ENCODE measurements at regions not wholly inside any gene's neighbourhood (a gene's known extent, or its start where the extent isn't known, plus 50 kb on each side); places are given as distances from the start of the nearest gene placed in this dataset.

DNA sequence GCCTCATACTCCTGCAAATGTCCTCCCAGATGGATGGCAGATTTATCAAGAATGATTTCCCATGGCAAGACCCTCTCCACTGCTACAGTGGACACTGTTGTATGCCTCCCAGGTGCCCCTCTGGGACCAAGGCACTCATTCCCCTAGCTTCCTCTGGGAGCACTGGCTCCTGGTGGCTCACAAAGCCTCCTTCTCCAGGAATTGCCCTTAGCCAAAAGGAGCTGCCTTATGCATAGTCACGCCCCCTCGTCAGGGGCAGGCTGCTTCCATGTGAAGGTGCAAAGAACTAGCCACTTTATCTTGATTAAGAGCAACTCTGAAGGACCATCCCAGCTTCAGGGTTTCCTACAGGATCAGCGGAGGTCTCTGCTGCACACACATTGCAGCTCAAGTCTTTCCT lies 358.1 kb downstream of the CDK5RAP2 start:
- no peak for DNase-seq (ENCODE audit: extremely low read depth in 1 of 2, low read depth in 1 of 2)

GRCh38 chr9:120214332-120214731 lies 365.6 kb downstream of the CDK5RAP2 start:
- DNase-seq (ENCODE audit: extremely low read depth in 1 of 2, low read depth in 1 of 2), result no peak

- DNase-seq (ENCODE audit: extremely low read depth in 1 of 2, low read depth in 1 of 2), result no peak
These were observed 367.1 kb downstream of the CDK5RAP2 start for GRCh38 chr9:120212853-120213200.

- no peak for DNase-seq (ENCODE audit: extremely low read depth in 1 of 2, low read depth in 1 of 2)
These were observed 367.7 kb downstream of the CDK5RAP2 start for GRCh38 chr9:120212153-120212852.

- no peak for DNase-seq (ENCODE audit: extremely low read depth in 1 of 2, low read depth in 1 of 2)
These were observed 369.7 kb downstream of the CDK5RAP2 start for GRCh38 chr9:120210274-120210673.

DNA sequence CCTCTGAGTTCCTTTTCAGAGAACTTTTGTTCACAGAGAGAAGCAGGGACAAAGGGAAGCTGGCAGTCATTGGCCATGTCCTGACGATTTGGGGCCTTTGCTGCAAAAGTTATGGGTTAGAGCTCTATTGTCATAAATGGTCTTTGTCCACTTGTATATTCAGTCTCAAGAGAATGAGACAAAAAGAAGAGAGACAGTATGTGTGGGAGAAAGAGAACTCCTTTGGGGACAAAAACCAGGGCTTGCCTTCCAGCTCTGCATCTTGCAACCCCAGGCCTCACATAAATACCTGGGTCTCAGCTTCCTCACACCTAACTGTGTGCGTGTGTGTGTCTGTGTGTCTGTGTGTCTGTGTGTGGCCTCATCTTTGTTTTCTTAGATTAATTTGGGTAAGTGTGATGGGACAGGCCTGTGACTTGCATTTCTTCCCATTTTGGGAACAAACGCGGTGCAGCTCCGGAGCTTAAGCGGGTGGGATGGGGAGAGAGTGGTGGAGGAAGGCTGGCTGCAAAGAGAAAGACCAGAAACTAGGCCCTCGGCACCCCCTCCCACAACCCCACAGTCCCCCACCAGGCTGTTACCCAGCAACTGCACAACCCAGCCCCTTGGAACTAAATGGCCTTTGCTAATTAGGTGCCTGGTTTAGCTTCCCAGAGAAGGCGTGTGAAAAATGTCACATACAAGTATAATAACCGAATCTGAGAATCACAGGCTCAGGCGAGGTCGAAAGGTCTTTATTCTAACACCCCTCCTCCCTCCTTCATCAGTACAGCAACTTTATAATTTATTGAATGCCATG lies 376.9 kb downstream of the CDK5RAP2 start:
- no peak for DNase-seq (ENCODE audit: extremely low read depth in 1 of 2, low read depth in 1 of 2)

- DNase-seq (ENCODE audit: extremely low read depth in 1 of 2, low read depth in 1 of 2), result no peak
These were observed 381.9 kb downstream of the CDK5RAP2 start for GRCh38 chr9:120198027-120198426.

GRCh38 chr9:120197605-120198004 lies 382.4 kb downstream of the CDK5RAP2 start:
- DNase-seq (ENCODE audit: extremely low read depth in 1 of 2, low read depth in 1 of 2), result no peak

DNA sequence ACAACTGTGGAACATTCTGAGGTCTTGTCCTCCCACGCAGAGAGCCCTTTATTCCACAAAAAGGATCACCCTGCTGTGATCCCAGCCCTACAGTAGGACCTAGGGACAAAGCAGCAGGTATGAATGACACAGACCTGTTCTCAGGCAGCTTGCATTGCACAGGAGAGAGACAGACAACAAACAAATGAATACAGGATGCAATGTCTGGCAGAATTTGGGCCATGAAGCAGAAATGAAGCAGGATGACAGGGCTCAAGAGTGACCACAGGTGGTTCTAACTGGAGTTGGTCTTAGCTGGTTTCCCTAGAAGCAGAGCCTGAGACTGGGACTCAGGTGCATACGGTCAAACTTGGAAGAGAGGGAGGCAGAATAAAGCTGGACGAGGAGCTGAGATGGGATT lies 388.8 kb downstream of the CDK5RAP2 start:
- no peak for DNase-seq (ENCODE audit: extremely low read depth in 1 of 2, low read depth in 1 of 2)

DNA sequence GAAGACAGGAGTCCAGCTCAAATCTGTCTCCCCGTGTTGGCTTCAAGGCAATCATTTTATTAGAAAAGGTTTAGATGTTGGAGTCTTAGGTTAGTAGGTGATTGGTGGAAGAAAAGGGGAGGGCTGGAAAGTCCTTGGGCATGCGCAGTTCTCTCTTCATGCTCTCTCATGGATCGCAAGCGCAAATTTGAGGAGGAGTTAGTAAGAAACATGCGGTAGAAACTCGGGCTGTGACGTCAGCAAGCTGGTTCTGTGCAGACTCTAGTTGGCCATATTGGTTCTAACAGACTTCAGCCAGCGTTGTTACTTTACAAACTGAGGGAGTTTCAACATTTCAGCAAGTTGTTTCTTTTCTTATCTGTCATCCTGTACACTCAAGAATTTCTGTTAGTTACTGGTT lies 392.2 kb downstream of the CDK5RAP2 start:
- DNase-seq (ENCODE audit: extremely low read depth in 1 of 2, low read depth in 1 of 2), result no peak

- DNase-seq (ENCODE audit: extremely low read depth in 1 of 2, low read depth in 1 of 2), result no peak
These were observed 393.7 kb downstream of the CDK5RAP2 start for GRCh38 chr9:120186276-120186675.

- no peak for DNase-seq (ENCODE audit: extremely low read depth in 1 of 2, low read depth in 1 of 2)
These were observed 395.7 kb downstream of the CDK5RAP2 start for GRCh38 chr9:120184266-120184665.

GRCh38 chr9:120183615-120184014 lies 396.4 kb downstream of the CDK5RAP2 start:
- DNase-seq (ENCODE audit: extremely low read depth in 1 of 2, low read depth in 1 of 2), result no peak

DNA sequence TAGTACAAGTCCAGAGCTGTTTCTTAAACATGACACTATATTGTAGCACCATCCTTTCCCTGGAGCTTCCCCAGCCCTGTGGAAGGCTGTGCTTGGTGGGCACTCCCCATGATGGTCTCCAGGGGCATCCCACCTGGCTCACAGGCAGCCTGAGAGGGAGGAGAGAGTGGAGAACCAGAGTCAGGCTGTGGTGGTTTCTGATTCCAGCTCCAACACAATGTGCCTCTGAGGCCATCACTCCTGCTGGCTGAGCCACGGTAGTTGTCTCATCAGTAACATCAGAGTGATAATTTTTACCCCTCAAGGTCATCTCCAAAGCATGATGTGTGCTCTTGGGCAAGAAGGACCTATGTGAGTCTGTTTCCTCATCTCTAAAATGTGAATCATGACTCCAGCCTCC lies 398.0 kb downstream of the CDK5RAP2 start:
- no peak for DNase-seq (ENCODE audit: extremely low read depth in 1 of 2, low read depth in 1 of 2)

DNA sequence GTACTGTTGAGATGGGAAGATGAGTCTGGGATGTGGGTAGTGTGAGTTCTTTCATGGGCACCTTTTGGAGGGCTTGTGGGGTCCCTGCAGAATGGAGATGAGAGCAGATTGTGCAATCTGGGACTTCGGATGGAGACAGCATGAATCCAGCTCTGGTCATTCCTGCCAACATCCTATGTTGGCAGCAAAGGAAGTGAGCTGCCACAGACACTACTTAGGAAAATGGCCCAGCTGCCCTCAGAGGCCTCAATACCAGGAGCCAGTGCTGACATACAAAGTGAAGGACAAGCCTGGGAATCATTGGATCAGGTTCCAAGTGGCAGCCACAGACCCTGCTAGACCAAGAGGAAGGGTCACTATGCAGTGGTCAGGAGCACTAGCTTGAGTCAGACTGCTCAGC lies 402.8 kb downstream of the CDK5RAP2 start:
- DNase-seq (ENCODE audit: extremely low read depth in 1 of 2, low read depth in 1 of 2), result no peak

- no peak for DNase-seq (ENCODE audit: extremely low read depth in 1 of 2, low read depth in 1 of 2)
These were observed 404.9 kb downstream of the CDK5RAP2 start for GRCh38 chr9:120175031-120175430.

DNA sequence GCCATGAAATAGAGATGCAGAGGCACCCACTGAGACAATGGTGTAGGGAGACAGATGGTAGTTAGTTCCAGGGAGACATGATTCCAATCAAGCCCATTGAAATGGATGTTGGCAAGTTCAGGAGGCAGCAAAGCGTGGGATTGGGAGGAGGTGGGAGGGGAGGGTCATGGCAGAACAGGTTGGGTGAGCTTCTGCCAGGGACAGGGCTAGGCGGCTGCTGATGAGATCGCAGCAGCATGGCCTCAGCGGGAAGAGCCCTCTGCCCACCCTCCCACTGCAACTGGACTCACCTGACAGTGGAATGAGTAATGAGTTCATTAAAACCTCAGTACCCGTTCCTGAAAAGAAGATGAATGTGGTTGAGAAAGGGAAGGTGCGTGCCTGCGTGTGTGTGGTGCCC lies 418.2 kb downstream of the CDK5RAP2 start:
- DNase-seq (ENCODE audit: extremely low read depth in 1 of 2, low read depth in 1 of 2), result no peak

DNA sequence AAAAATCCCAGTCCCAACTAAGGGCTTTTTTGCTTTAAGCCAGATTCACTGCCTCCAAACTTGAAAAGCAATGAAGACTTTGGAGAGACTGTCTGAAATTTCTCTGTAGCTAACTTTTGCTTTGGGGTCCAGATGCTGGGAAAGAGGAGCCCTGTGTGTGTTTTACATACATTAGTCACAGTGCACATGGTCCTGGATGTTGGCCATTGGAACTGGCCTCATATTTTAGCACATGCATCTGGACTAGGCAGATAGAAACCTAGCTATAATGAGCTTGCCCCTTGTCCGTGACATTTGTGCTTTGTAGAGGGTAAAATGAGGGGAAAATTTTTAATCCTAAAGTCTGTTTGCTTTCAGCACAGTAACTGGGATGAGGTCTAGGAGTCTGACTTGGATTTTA lies 421.7 kb downstream of the CDK5RAP2 start:
- no peak for DNase-seq (ENCODE audit: extremely low read depth in 1 of 2, low read depth in 1 of 2)

DNA sequence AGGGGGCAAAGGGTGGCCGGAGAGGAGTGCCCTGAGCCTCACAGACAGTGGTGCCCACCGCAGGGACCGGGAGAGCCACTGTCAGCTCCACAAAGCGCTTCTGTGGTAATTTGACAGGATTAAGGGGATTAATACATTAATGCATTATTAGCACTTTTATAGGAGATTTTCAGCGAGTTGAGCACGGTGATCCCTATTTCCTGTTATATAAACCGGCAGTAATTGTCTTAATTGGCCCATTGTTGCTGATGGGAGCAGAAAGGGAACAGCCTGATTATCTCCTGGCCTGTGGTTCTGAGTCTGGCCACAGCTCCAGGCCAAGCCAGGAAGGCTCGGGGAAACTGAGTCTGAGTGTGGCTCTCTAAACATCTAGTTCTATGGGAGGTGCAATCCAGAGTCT lies 423.6 kb downstream of the CDK5RAP2 start:
- DNase-seq (ENCODE audit: extremely low read depth in 1 of 2, low read depth in 1 of 2), result no peak

DNA sequence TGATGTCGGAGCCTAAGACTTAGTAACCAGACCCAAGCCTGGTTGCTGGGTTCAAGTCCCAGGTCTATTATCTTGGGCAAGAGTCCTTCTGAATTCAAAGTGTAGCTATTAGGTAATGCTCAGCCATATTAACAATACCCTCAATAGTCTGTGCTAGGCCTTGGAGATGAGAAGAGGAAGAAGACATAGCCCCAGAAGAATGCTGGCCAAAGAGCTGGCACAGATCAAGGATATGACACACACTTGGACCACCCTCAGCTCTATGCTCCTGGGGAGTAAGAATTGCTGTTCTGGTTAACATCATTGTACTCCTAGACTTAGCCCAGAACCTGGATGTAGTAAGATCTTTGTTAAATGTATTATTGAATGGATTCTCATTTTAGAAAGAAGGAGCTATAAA lies 426.7 kb downstream of the CDK5RAP2 start:
- no peak for DNase-seq (ENCODE audit: extremely low read depth in 1 of 2, low read depth in 1 of 2)

GRCh38 chr9:120152295-120152694 lies 427.7 kb downstream of the CDK5RAP2 start:
- DNase-seq (ENCODE audit: extremely low read depth in 1 of 2, low read depth in 1 of 2), result no peak

GRCh38 chr9:120151806-120152205 lies 428.2 kb downstream of the CDK5RAP2 start:
- no peak for DNase-seq (ENCODE audit: extremely low read depth in 1 of 2, low read depth in 1 of 2)

GRCh38 chr9:120151149-120151548 lies 428.8 kb downstream of the CDK5RAP2 start:
- no peak for DNase-seq (ENCODE audit: extremely low read depth in 1 of 2, low read depth in 1 of 2)
